Stimulated activated naive CD8-positive, alpha-beta T cell treated with anti-CD3 and anti-CD28 coated beads, Interleukin-15, amount 100 ng/mL, for 72 hours (primary cell): ENCODE measurements at regions not wholly inside any gene's neighbourhood (a gene's known extent, or its start where the extent isn't known, plus 50 kb on each side); places are given as distances from the start of the nearest gene placed in this dataset.

ENCODE experiments used
- ATAC-seq: fragments of 150-1000 bp; cut with Tn5 transposase; 2 replicates; pipeline ENCODE4 v1.10.0; 2021; ENCODE audit warnings: mild to moderate bottlenecking, moderate library complexity
- DNase-seq, 2 donors: peaks; one replicate each; pipeline ENCODE4 v3.0.0; 2021 to 2022
- H3K27ac Mint-ChIP-seq, 2 donors: one replicate each; pipeline ENCODE4 v1.8.0; 2022; ENCODE audit warnings: mild to moderate bottlenecking in 2 of 2, mixed read lengths in 2 of 2, moderate library complexity in 2 of 2
- H3K27me3 Mint-ChIP-seq: one replicate; pipeline ENCODE4 v1.8.0; 2022; ENCODE audit warnings: mixed read lengths
- H3K4me1 Mint-ChIP-seq: one replicate; pipeline ENCODE4 v1.8.0; 2022; ENCODE audit warnings: mild to moderate bottlenecking, mixed read lengths
- H3K4me3 Mint-ChIP-seq, 2 donors: one replicate each; pipeline ENCODE4 v1.8.0; 2022; ENCODE audit warnings: mild to moderate bottlenecking in 2 of 2, mixed read lengths in 2 of 2, moderate library complexity in 1 of 2
- H3K9me3 Mint-ChIP-seq, 2 donors: one replicate each; pipeline ENCODE4 v1.8.0; 2022; ENCODE audit warnings: mixed read lengths in 2 of 2

- no peak for ATAC-seq
- Mint-ChIP-seq H3K27ac (no peak overlapping the region), H3K4me3 (no peak overlapping the region), H3K4me1 (no peaks in the 10 kb centered on the region), H3K27me3 (no peaks in the 10 kb centered on the region), H3K9me3 (peaks cover 7 to 17% of the 10 kb centered on the region in 2 donors)
- DNase-seq: no peak
Observed at GRCh38 chr4:103786593-103786992, 66.8 kb upstream of the TACR3 start.

- no peaks in the 10 kb centered on the region for H3K4me1 Mint-ChIP-seq
- H3K4me3 Mint-ChIP-seq: no peak overlapping the region
- ATAC-seq (no peak), DNase-seq (no peak)
- H3K9me3 Mint-ChIP-seq: peaks cover 7 to 17% of the 10 kb centered on the region in 2 donors
- H3K27me3 Mint-ChIP-seq: no peaks in the 10 kb centered on the region
- H3K27ac Mint-ChIP-seq: no peak overlapping the region
Observed at GRCh38 chr4:103786014-103786413, 66.2 kb upstream of the TACR3 start.

- no peak for ATAC-seq
- Mint-ChIP-seq H3K27ac (no peak overlapping the region), H3K27me3 (no peaks in the 10 kb centered on the region)
Observed at GRCh38 chr4:103778221-103778620, 58.4 kb upstream of the TACR3 start.

GRCh38 chr4:103774326-103774825 is 54.6 kb upstream of the TACR3 start:
- Mint-ChIP-seq H3K4me3 (no peak overlapping the region), H3K4me1 (no peaks in the 10 kb centered on the region), H3K9me3 (peaks cover 0 to 5% of the 10 kb centered on the region in 2 donors), H3K27me3 (no peaks in the 10 kb centered on the region), H3K27ac (no peak overlapping the region)
- ATAC-seq: no peak
- no peak for DNase-seq

More at GRCh38 chr4:103778221-103778620, 58.4 kb upstream of the TACR3 start:
- no peak for DNase-seq
- Mint-ChIP-seq H3K4me1 (no peaks in the 10 kb centered on the region), H3K4me3 (no peak overlapping the region), H3K9me3 (no peaks in the 10 kb centered on the region)

- no peaks in the 10 kb centered on the region for H3K4me1 Mint-ChIP-seq
- DNase-seq (no peak), ATAC-seq (no peak)
- H3K27ac Mint-ChIP-seq: no peak overlapping the region
- H3K4me3 Mint-ChIP-seq: no peak overlapping the region
- H3K9me3 Mint-ChIP-seq: peaks cover 0 to 5% of the 10 kb centered on the region in 2 donors
- H3K27me3 Mint-ChIP-seq: no peaks in the 10 kb centered on the region
Observed at GRCh38 chr4:103773691-103774231, 54.0 kb upstream of the TACR3 start.
